IPS-20b (cell line): ENCODE measurements at regions not wholly inside any gene's neighbourhood (a gene's known extent, or its start where the extent isn't known, plus 50 kb on each side); places are given as distances from the start of the nearest gene placed in this dataset.
A peak's percentile ranks its signal among the peaks of the same experiment; 100 is the strongest.
"Not testable (repeated sequence)": the region's sequence is repeated elsewhere in the genome, so short reads cannot be mapped to it uniquely, and the experiment has no call there.

Experiments used
- H3K27ac ChIP-seq: one replicate; pipeline ENCODE4 v1.5.1; 2013; ENCODE audit warnings: low read length
- H3K27me3 ChIP-seq: 2 replicates; pipeline ENCODE4 v1.6.1; 2013; ENCODE audit warnings: mild to moderate bottlenecking, low read length, inconsistent platforms; ENCODE audit not compliant: insufficient read depth
- H3K36me3 ChIP-seq: 2 replicates; pipeline ENCODE4 v1.6.1; 2013; ENCODE audit warnings: low read depth, mild to moderate bottlenecking, inconsistent platforms, low read length, moderate library complexity; ENCODE audit not compliant: insufficient read depth
- H3K4me1 ChIP-seq: 2 replicates; pipeline ENCODE4 v1.6.1; 2013; ENCODE audit warnings: mild to moderate bottlenecking, control low read depth, inconsistent platforms, low read length, moderate library complexity; ENCODE audit not compliant: insufficient read depth
- H3K4me3 ChIP-seq: 2 replicates; pipeline ENCODE4 v1.5.1; 2013; ENCODE audit warnings: mild to moderate bottlenecking, low read length, inconsistent platforms
- H3K9ac ChIP-seq: 2 replicates; pipeline ENCODE4 v1.6.1; 2013; ENCODE audit warnings: low read depth, mild to moderate bottlenecking, inconsistent platforms, low read length, moderate library complexity
- H3K9me3 ChIP-seq: 2 replicates; pipeline ENCODE4 v1.6.1; 2013; ENCODE audit warnings: mild to moderate bottlenecking, low read depth, low read length, inconsistent platforms; ENCODE audit not compliant: insufficient read depth

- H3K4me3 ChIP-seq, H3K27ac ChIP-seq, H3K27me3 ChIP-seq, H3K9me3 ChIP-seq, H3K36me3 ChIP-seq, H3K9ac ChIP-seq: not testable (repeated sequence)
- peaks cover 27% of the 10 kb centered on the region; the same call in 1 of the 2 replicates for H3K4me1 ChIP-seq
These were observed 52.9 kb upstream of the WDR11 start for GRCh38 chr10:120798276-120798675.

DNA sequence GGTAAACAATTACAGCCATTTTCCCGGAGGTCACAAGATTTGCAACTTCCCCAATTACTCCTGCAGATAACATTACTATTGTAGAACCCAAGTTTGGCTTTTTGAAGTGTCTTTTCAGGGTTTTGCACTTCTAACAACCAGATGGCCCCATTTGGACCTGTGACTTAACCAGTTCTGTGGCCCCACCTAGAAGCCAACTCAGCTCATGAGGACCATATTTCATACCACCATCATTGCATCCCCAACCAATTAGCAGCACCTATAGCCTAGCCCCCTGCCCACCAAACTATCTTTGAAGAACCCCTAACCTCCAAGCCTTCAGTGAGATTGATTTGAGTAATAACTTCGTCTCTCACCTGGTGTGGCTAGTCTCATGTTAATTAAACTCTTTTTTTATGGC is 51.3 kb upstream of the WDR11 start:
- peak overlapping the region; percentile 42; the same call in 1 of the 2 replicates for H3K9ac ChIP-seq
- H3K27me3 ChIP-seq: no peaks in the 10 kb centered on the region
- H3K36me3 ChIP-seq: no peaks in the 10 kb centered on the region
- peak overlapping the region; percentile 81 for H3K27ac ChIP-seq
- H3K4me1 ChIP-seq: peaks cover 27% of the 10 kb centered on the region; the same call in 1 of the 2 replicates
- peak overlapping the region; percentile 29; the same call in 1 of the 2 replicates for H3K4me3 ChIP-seq
- no peaks in the 10 kb centered on the region for H3K9me3 ChIP-seq

GRCh38 chr10:120800528-120801323 is 50.4 kb upstream of the WDR11 start:
- peak overlapping the region; percentile 29 for H3K4me3 ChIP-seq
- H3K27me3 ChIP-seq: no peaks in the 10 kb centered on the region
- H3K9ac ChIP-seq: peak overlapping the region; percentile 42; the same call in 1 of the 2 replicates
- H3K9me3 ChIP-seq: no peaks in the 10 kb centered on the region
- peak overlapping the region; percentile 81 for H3K27ac ChIP-seq
- H3K36me3 ChIP-seq: no peaks in the 10 kb centered on the region
- peaks cover 27% of the 10 kb centered on the region; the same call in 1 of the 2 replicates for H3K4me1 ChIP-seq
